Esophagus (tissue), 2 donors: ENCODE measurements at regions not wholly inside any gene's neighbourhood (a gene's known extent, or its start where the extent isn't known, plus 50 kb on each side); places are given as distances from the start of the nearest gene placed in this dataset.

Experiments used
- H3K27ac ChIP-seq, 2 donors: one replicate each; pipeline ENCODE4 v1.5.1; 2013; ENCODE audit warnings: low read depth in 2 of 2, mild to moderate bottlenecking in 2 of 2, inconsistent platforms in 1 of 2, low read length in 1 of 2, moderate library complexity in 1 of 2
- H3K27me3 ChIP-seq, 2 donors: one replicate each; pipeline ENCODE4 v1.6.1; 2013; ENCODE audit warnings: low read length in 2 of 2, control low read depth in 1 of 2, mild to moderate bottlenecking in 1 of 2; ENCODE audit not compliant: insufficient read depth in 2 of 2, control insufficient read depth in 1 of 2
- H3K36me3 ChIP-seq, 2 donors: one replicate each; pipeline ENCODE4 v1.6.1; 2013; ENCODE audit warnings: low read length in 1 of 2; ENCODE audit not compliant: control insufficient read depth in 2 of 2, insufficient read depth in 2 of 2
- H3K4me1 ChIP-seq, 2 donors: one replicate each; pipeline ENCODE4 v1.6.1; 2013; ENCODE audit warnings: low read length in 1 of 2; ENCODE audit not compliant: control insufficient read depth in 2 of 2, insufficient read depth in 2 of 2
- H3K4me3 ChIP-seq, 2 donors: one replicate each; pipeline ENCODE4 v1.5.1; 2013; ENCODE audit warnings: low read length in 2 of 2, mild to moderate bottlenecking in 2 of 2, low read depth in 1 of 2, moderate library complexity in 1 of 2
- H3K9me3 ChIP-seq, 2 donors: one replicate each; pipeline ENCODE4 v1.6.1; 2013; ENCODE audit warnings: mild to moderate bottlenecking in 2 of 2, low read depth in 1 of 2, low read length in 1 of 2, moderate library complexity in 1 of 2; ENCODE audit not compliant: control insufficient read depth in 2 of 2, insufficient read depth in 1 of 2
- WGBS, 2 donors: extraction: QIAGEN DNeasy Blood & Tissue Kit; methylation state at CpG; one replicate each; pipeline ENCODE4 v1.1.7; 2013; 5-methylcytosine and 5-hydroxymethylcytosine counted together
- donor health status: healthy with polysubstance abuse.
- donor health status: Bipolar disorder and iron deficiency.

GRCh38 chr3:59153648-59154047, 103.8 kb upstream of the CFAP20DC start:
- 62 to 71% methylated on average over 1 of the region's 1 CpG for WGBS, 2 donors
- Histone ChIP-seq H3K27me3 (no peaks in the 10 kb centered on the region), H3K9me3 (no peaks in the 10 kb centered on the region), H3K36me3 (no peaks in the 10 kb centered on the region), H3K4me1 (no peaks in the 10 kb centered on the region), H3K4me3 (no peak overlapping the region), H3K27ac (no peak overlapping the region)

DNA sequence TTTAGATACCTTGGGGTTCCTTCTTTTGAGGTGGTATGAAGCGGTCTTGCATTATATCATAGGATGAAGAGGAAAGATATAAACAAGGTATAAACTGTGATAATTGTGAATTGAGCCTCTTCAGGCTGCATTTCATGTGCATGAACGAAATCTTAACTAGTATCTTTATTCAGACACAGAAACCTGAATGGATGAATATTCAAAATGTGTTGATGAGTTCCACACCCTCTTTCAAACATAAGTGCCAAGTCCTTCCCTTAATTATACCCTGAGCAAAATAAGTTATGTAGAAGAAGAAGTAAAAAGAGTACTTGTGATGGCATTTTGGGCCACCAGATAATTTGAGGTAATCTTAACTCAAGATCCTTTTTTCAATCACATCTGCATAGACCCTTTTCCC, 103.1 kb upstream of the CFAP20DC start:
- WGBS, 2 donors, result 66 to 80% methylated on average over 2 of the region's 2 CpGs
- no peak overlapping the region for H3K4me3 ChIP-seq

GRCh38 chr3:59150039-59150438, 100.2 kb upstream of the CFAP20DC start:
- Histone ChIP-seq H3K27ac (no peak overlapping the region), H3K9me3 (no peaks in the 10 kb centered on the region), H3K4me3 (no peak overlapping the region), H3K36me3 (no peaks in the 10 kb centered on the region), H3K27me3 (no peaks in the 10 kb centered on the region), H3K4me1 (no peaks in the 10 kb centered on the region)
- 63 to 65% methylated on average over 3 of the region's 3 CpGs for whole genome bisulfite sequencing, 2 donors

More for the DNA sequence above, 103.1 kb upstream of the CFAP20DC start:
- no peaks in the 10 kb centered on the region for H3K9me3 ChIP-seq
- H3K36me3 ChIP-seq, result no peaks in the 10 kb centered on the region
- H3K4me1 ChIP-seq, result no peaks in the 10 kb centered on the region
- H3K27me3 ChIP-seq, result no peaks in the 10 kb centered on the region
- H3K27ac ChIP-seq, result no peak overlapping the region

- Histone ChIP-seq H3K36me3 (no peaks in the 10 kb centered on the region), H3K27ac (no peak overlapping the region), H3K27me3 (no peaks in the 10 kb centered on the region), H3K4me3 (no peak overlapping the region), H3K4me1 (no peaks in the 10 kb centered on the region), H3K9me3 (no peaks in the 10 kb centered on the region)
- 85 to 89% methylated on average over 2 of the region's 2 CpGs for WGBS, 2 donors
Measured at GRCh38 chr3:59149166-59149565, 99.3 kb upstream of the CFAP20DC start.

DNA sequence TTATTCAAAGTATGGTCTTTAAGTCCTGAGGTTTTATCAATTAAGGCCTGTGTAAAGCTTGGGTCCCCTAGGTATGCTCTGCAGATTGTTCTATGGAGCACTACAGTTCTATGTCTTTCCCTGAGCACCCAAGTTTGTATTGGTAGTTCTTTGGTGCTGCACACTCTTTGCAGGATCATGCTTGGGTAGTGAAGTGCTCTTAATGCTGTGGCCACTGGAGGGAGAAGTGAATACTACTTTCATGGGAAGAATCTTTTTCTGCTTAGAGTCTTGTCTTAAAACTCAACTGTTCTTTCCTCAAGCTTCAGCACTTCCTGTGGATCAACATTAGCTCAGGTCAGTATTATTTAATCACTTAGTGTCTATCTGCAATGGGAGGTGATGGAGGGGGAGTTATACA, 93.6 kb upstream of the CFAP20DC start:
- Histone ChIP-seq H3K27me3 (no peaks in the 10 kb centered on the region), H3K4me1 (no peaks in the 10 kb centered on the region), H3K27ac (no peak overlapping the region), H3K4me3 (no peak overlapping the region), H3K9me3 (no peaks in the 10 kb centered on the region), H3K36me3 (no peaks in the 10 kb centered on the region)

DNA sequence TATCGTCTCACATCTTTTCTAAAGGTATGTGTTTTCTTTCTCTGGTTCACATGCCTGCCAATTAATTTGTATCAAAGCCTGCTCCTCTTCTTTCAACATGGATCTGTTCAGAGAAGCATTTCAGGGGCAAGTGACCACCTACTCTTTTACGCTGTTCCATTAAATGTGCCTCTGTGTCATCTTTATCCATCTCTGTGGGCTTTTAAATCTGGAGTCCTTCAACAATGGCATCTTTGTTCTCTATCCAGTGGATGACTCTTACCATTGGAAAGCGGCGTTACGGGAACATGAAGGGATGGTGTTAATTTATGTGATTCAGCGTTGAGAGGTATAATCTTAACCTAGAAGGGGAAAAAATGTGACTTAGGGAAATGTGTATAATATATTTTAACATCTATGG, 92.7 kb upstream of the CFAP20DC start:
- H3K4me3 ChIP-seq, result no peak overlapping the region
- H3K36me3 ChIP-seq, result no peaks in the 10 kb centered on the region
- no peaks in the 10 kb centered on the region for H3K27me3 ChIP-seq
- no peaks in the 10 kb centered on the region for H3K4me1 ChIP-seq
- no peak overlapping the region for H3K27ac ChIP-seq
- 78 to 87% methylated on average over 6 of the region's 6 CpGs for WGBS, 2 donors
- H3K9me3 ChIP-seq, result no peaks in the 10 kb centered on the region

DNA sequence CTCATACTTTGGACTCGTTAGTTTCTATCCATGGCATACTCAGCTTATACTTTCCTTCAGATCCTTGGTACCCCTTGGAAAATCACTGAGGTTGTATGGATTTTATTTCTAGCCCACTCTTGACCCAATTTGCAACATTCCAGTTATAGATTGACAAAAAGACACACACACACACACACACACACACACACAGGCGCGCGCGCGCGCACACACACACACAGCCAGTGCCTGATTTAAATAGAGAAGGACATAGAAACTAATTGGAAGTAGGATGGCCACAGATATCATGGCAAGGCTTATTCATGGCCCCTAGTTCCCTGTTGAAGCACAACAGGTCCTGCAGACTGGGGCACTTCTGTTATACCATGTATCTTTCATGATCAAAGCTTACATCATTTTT, 89.1 kb upstream of the CFAP20DC start:
- H3K9me3 ChIP-seq, result no peaks in the 10 kb centered on the region
- WGBS, 2 donors, result 96 to 98% methylated on average over 7 of the region's 7 CpGs
- no peaks in the 10 kb centered on the region for H3K4me1 ChIP-seq
- no peak overlapping the region for H3K27ac ChIP-seq
- H3K4me3 ChIP-seq, result no peak overlapping the region
- H3K27me3 ChIP-seq, result no peaks in the 10 kb centered on the region
- H3K36me3 ChIP-seq, result no peaks in the 10 kb centered on the region

- Histone ChIP-seq H3K27me3 (no peaks in the 10 kb centered on the region), H3K9me3 (no peaks in the 10 kb centered on the region), H3K4me1 (no peaks in the 10 kb centered on the region), H3K36me3 (no peaks in the 10 kb centered on the region), H3K4me3 (no peak overlapping the region), H3K27ac (no peak overlapping the region)
- 91 to 93% methylated on average over 1 of the region's 1 CpG for WGBS, 2 donors
Measured at GRCh38 chr3:59137415-59137814, 87.6 kb upstream of the CFAP20DC start.

DNA sequence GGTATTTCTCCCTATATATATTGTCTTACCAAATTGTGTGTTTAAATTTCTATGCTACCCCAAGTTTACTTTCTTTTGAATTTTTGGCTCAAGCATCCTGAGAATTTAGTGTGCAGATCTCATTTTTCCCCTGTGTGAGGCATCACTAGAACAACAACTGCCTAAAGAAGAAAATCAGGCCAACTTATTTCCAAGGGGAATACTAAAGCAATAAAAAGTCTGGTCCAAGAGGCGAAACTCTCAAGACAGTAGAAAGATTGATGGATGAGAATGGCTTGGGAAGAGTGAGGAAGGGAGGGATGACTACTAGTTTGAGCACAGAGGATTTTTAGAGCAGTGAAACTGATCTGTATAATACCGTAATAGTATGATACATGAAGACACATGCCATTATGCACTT, 86.3 kb upstream of the CFAP20DC start:
- no peak overlapping the region for H3K27ac ChIP-seq
- 83 to 85% methylated on average over 2 of the region's 2 CpGs for WGBS, 2 donors
- H3K36me3 ChIP-seq, result no peaks in the 10 kb centered on the region
- no peaks in the 10 kb centered on the region for H3K27me3 ChIP-seq
- no peak overlapping the region for H3K4me3 ChIP-seq
- H3K4me1 ChIP-seq, result no peaks in the 10 kb centered on the region
- H3K9me3 ChIP-seq, result no peaks in the 10 kb centered on the region

DNA sequence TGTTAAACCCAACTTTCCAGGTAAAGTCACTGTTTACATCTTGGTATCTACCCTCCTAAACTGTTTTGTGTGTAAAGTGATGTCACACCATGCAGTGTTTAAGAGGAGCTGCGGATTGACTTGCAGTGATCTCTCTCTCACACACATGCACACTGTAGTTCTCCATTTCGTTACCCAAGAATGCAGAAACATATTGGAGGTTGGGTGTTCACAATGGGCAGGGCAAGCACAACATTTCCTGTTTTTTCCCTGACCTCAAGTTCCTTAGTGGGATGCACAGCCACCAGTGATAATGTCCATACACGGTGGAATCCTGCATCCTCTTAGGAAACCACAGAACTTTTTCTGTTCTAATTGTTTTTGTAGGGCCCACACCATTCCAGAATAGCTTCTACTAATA, 85.3 kb upstream of the CFAP20DC start:
- Histone ChIP-seq H3K4me1 (no peaks in the 10 kb centered on the region), H3K27ac (no peak overlapping the region), H3K9me3 (no peaks in the 10 kb centered on the region), H3K36me3 (no peaks in the 10 kb centered on the region), H3K4me3 (no peak overlapping the region), H3K27me3 (no peaks in the 10 kb centered on the region)
- 69 to 72% methylated on average over 3 of the region's 3 CpGs for WGBS, 2 donors
